ENCODE measurements at regions not wholly inside any gene's neighbourhood (a gene's known extent, or its start where the extent isn't known, plus 50 kb on each side); places are given as distances from the start of the nearest gene placed in this dataset.
"Not testable (repeated sequence)": the region's sequence is repeated elsewhere in the genome, so short reads cannot be mapped to it uniquely, and the experiment has no call there.

DNA sequence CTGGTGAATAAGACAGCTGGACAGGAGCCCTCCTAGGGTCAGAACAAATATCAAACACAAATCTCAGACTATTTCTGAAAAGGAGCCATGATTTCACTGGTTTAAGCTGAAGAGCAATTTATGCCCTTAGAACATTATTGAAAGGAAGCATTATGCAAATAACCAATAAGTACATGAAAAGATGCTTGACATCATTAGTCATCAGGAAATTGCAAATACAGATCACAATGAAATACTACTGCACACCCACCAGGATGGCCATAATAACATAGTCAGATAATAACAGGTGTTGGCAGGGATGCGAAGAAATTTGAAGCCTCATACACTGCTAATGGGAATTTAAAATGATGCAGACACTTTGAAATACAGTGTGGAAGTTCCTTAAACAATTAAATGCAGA is 176.4 kb upstream of the RAB6C start:
- no peak for DNase-seq (ENCODE audit: low spot score)

DNA sequence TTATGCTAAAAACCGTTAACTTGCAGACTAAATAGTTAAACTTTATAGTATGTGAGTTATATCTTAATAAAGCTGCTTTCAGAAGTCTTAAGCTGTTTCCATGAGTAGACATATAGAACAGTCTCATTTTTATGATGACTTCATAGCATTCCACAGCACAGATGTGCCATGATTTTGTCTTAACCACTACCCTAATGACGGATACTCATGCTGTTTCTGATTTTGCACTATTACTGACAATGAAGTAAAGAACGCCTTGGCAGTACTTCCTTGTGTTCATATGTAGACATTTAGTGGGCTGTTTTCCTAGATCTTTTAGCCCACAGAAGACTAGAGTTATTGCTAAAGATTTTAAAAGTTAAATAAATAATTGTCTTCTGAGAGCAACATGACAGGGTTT is 175.6 kb upstream of the RAB6C start:
- no peak for DNase-seq (ENCODE audit: low spot score)

DNA sequence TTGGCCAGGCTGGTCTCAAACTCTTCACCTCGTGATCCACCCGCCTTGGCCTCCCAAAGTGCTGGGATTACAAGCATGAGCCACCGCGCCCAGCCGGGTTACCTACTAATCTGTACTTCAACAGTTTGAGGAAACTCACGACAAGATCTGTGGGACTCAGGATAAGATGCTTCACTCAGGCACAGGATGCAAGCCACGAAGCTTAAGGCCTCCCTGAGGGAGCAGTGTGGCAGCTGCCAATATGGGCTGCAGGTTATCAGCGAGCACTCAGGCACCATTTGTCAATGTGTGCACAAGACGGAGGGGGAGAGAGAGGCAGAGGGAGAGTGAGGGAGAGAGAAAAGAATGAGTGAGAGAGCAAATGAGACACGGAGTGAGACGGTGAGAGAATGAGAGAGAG is 173.6 kb upstream of the RAB6C start:
- DNase-seq (ENCODE audit: low spot score), result no peak

DNA sequence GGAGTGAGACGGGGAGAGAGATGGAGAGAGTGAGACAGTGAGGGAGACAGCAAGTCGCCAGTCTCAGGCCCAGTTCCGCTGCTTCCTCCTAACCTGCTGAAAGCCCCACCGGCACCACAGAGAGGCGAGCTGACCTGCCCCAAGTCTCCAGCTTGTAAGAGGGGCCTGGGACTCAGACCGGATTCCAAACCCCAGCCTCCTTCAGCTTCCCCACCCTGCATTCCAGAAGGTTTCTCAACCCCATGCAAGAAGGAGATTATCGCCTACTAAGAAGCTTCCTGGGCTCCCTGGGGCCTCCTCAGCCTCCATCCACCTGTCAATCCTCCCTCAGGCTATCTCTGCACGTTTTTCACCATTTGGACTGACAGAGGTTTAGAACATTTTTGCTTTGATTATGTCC is 173.1 kb upstream of the RAB6C start:
- no peak for DNase-seq (ENCODE audit: low spot score)

DNA sequence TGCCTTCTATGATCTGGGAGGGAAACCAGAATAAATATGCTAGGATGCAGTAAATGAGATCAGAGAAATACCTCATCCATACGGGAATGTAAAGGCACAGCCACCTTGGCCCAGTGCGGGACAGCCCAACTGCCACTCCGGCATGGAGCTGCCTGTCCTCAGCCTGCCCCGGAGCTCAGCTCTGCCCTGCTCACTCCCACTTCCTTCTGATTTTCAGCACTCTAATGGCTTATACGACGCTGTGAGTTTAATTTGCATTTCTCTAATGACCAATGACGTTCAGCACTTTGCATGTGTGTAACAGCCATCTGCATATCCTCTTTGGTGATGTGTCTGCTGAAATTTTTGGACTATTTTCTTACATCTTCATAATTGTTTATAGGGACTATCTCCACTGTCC is 172.5 kb upstream of the RAB6C start:
- DNase-seq (ENCODE audit: low spot score), result no peak

DNA sequence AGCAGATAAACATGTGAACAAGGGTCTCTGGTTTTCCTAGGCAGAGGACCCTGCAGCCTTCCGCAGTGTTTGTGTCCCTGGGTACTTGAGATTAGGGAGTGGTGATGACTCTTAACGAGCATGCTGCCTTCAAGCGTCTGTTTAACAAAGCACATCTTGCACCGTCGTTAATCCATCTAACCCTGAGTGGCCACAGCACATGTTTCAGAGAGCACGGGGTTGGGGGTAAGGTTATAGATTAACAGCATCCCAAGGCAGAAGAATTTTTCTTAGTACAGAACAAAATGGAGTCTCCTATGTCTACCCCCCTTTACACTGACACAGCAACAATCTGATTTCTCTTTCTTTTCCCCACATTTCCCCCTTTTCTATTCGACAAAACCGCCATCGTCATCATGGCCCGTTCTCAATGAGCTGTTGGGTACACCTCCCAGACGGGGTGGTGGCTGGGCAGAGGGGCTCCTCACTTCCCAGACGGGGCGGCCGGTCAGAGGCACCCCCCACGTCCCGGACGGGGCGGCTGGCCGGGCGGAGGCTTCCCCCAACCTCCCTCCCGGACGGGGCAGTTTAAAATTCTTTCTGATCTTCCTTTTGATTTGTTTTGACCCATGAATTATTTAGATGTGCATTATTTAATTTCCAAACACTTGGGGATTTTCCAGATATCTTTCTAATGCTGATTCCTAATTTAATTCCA is 171.7 kb upstream of the RAB6C start:
- not testable (repeated sequence) for DNase-seq (ENCODE audit: low spot score)

DNA sequence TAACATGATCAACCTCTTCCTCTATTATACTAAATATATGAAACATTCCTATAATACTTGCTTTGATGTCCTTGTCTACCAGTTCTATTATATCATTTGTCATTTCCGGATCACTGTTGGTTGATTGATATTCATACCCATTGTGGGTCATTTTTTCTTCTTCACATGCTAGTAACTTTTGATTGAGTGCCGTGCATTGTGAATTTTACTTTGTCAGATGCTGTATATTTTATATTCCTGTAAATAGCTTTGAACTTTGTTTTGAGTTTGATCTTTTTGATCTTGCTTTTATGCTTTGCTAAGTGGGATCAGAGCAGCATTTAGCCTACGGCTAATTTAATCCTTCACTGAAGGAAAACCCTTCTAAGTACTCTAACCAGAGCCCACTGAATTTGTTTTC is 168.9 kb upstream of the RAB6C start:
- DNase-seq (ENCODE audit: low spot score), result no peak

DNA sequence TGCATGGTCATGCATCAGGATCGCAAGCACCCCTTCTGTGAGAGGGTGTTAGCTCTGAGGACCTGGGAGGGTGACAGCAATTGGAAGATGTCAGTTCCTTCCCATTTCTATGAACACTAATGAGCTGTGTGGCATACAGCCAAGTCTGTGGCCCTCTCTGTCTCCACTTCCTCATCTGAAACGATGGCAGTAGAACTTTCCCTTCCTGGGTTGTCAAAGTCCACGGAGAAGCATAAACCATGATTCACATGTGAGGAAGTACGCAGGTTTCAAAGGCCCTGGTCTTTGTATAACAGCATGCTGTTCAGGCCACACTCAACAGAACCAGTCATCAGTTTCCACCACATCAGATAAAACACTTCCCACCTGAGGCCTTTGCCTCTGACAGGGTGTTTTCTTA is 167.4 kb upstream of the RAB6C start:
- DNase-seq (ENCODE audit: low spot score), result peak; percentile 88

DNA sequence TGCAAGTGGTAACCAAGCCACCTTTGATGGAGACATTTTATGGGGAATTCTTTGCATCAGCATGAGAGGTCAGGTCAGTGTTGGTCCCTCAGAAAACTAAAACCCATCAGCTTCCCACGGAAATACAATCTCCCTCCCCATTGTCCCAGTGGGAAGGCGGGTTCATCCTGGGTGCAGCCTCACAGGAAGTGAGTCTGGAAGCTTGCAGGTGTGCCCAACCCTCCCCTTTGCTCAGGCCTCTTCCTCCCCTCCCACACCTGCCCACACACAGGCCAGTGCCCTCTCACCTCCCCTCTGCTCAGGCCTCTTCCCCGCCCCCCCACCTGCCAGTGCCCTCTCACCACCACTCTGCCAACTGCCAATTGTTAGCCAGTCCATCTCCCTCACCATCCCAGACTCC is 166.8 kb upstream of the RAB6C start:
- no peak for DNase-seq (ENCODE audit: low spot score)

DNA sequence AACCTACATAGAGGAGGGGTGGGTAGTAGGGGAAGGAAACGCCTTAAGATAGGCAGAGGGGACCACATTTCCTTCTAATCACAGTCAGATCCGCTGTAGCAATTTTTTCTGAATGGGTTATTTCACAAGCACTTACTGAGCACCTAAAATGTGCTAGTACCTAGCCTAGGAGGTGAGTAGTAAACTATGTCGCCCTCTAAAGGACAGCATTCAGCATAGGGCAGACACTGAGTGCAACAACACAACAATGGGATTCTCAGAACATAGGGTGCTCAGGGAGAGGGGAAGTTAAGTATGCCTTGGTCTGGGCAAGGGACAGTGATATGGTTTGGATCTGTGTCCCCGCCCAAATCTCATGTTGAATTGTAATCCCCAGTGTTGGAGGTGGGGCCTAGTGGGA is 166.1 kb upstream of the RAB6C start:
- DNase-seq (ENCODE audit: low spot score), result no peak

DNA sequence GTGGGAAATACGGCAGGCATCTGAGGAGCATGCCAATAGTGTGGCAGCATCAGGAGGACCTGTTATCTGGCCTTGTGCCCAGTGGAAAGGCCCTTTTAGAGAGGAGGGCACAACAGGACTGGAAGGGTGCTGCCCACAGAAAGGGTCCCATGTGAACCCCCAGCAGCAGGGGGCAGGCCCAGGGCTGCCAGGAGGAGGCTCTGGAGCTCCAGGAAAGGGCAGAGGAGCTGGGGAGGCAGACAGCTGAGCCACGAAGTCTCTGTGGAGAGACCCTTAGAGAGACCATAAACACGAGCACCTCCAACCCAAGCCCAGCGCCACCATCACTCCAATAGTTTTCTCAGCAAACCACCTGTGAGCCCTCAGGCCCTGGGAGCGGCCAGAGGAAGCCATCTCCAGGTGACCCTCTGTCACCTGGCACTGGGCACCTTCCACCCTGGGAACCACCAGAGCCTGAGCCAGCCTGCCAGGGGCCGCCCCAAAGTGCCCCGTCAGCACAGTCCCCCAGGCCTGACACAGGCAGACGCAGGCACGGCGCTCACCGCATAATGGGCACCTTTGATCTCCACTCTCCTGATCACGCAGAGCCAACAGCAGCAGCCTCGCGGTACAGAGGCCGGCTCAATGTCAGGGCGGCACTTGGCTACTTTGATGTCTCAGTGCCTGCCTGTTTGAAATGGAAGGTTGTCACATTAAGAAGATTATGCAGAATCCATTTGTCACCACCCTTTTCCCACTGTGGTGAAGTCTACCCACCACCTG is 162.5 kb upstream of the RAB6C start:
- no peak for DNase-seq (ENCODE audit: low spot score)

DNA sequence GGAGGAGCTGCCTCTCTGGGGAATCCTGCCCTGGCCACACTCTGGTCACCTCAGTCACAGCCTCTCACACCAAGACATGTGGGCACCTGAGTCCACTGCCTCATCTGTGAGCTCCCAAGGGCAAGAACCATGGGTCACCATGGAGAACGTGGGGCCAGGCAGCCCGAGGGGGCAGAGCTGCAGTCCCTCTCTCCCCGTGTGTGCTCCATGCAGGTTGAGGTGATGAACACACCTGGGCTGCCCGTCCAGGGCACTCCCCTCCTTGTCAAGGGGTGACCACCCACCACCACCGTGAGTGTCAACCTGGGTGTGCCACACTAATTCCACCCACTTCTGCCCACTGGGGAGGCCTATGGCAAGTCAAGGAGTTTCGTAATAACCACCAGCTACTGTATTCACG is 159.6 kb upstream of the RAB6C start:
- no peak for DNase-seq (ENCODE audit: low spot score)

DNA sequence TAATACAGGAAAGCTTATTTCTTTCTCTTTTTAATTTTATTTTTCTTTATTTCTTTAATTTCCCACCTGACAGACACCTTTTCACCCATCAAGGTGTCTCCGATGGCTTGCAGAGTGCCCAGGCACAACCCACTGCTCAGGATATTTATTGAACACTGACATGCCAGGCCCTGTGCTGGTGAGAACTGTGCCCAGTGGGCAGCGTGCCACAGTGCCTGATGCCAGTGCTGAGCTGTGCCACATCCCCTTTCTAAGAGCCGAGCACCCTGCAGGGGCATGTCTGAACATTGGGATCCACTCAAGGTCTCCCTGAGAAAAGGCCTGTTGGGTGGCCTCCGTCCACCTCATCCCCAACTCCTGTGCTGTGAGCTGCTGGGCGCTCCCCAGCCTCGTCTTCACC is 158.6 kb upstream of the RAB6C start:
- DNase-seq (ENCODE audit: low spot score), result no peak

DNA sequence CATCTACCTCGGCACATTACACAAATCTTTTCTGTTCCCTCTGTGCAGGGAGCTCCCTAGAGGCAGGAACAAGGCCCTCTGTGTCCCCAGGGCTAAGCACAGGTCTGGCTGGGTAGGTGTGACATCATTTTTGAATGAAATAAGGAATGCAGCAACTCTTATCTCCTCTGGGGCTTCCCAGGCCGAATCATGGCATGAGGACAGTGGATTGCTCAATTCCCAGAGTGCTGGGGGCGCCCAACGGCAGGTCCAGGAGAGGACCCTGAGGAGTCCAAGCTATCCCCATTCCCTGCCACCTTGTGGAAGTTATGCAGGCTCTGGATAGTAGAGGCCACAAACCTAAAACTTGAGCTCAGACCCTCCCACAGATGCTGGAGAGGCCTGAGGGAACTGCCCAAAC is 158.0 kb upstream of the RAB6C start:
- no peak for DNase-seq (ENCODE audit: low spot score)

DNA sequence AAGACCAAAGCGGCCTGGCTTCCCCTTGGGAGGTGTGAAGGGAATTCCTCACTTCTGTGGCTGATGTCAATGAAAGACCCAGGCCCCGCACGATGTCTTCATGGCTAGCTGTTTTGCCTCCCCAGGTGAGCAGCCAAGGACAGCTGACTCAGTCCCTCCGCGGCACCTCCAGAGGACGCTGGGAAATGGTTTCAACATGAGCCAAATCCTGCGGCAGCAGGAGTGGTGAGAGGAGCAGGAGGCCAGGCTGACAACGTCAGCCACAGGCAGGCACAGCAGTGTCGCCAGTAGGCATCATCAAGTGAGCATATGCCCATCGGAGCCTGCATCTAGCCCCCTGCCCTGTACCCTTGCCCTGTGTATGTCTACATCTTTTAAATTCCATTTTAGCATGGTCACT is 156.4 kb upstream of the RAB6C start:
- no peak for DNase-seq (ENCODE audit: low spot score)

DNA sequence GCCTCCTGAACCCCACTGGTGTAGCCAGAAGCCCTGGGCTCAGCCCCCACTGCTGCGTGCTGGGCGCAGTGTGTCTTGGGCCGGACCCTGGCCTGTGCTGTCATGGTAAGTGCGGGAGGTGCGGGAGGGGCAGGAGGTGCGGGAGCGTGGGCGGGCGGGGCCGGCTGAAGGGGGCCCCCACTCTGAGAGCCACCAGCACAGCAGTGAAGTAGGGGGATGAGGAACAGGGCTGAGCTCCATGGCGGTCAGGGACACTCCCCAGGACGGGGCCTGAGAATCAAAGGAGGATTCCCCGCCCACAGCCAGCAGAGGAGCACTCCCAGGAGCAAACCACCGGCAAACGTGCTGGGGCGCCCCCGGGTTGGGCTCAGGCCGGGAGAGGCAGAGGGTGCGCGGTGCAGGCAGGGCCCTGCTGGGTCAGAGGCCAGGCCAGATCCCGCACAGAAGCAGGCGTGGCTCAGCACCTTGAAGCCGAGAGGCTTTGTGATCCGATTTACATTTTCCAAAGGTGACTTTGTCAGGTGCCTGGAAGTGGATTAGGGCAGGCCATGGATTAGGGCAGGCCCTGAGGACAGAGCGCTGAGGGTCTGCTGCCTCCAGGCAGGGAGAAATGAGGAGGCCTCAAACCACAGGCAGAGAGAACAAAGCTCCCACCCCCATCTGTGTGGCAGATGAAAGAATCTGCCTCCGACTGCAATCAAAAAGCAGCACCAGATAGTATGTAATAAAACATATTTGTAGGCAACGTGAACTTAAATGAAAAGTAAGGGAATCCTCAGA is 152.0 kb upstream of the RAB6C start:
- DNase-seq (ENCODE audit: low spot score), result no peak

DNA sequence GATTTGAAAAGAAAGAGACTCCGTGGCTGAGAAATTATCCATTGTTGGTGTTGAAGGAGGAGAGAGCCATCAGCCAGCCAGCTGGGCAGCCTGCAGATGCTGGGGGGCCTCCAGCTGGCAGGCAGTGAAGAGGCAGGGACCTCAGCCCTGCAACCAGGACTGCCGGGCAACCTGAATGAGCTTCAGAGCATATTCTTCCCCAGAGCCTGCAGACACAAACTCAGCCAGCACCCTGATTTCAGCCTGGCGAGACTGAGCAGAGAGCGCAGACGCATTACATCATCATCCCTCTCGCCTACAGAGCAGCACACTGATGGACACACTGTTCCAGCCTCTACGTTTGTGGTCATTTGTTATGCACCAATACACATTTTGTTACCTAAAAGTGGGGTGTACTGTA is 150.7 kb upstream of the RAB6C start:
- DNase-seq (ENCODE audit: low spot score), result no peak

DNA sequence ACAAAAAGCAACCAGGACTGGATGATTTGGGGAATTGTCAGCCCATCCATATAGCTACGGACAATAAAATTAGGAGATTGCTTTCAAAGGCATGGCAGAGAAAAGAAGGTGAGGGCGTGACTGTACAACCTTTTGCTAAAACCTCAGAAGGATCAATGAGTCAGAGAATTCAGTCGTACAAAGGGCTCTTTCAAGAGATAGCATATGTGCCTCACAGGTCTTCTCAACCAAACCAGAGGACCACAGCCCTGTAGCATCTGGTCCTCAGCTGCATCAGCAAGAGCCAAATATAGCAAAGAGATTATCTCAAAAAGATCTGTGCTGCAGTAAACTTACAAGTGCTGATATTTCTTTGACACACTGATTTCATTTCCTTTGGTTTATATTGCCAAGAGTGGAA is 149.9 kb upstream of the RAB6C start:
- DNase-seq (ENCODE audit: low spot score), result no peak

DNA sequence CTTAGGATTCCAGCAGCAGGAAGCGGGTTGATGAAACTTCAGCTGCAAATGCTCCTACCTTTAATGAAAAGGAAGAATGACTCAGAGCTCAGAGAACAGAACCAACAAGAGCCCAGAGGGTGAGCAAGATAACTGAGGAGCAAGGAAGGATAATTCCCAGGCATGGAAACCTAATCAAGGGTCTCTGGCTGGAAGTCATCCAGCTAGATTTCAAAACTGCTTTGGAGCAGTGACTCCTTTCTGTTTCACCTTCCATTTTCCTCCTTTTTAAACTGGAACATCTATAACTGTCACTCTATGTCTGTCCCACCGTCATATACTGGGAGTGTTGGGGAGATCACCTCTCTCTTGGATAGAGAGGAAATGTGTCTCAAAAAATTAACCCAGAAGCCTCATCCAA is 148.4 kb upstream of the RAB6C start:
- DNase-seq (ENCODE audit: low spot score), result no peak

DNA sequence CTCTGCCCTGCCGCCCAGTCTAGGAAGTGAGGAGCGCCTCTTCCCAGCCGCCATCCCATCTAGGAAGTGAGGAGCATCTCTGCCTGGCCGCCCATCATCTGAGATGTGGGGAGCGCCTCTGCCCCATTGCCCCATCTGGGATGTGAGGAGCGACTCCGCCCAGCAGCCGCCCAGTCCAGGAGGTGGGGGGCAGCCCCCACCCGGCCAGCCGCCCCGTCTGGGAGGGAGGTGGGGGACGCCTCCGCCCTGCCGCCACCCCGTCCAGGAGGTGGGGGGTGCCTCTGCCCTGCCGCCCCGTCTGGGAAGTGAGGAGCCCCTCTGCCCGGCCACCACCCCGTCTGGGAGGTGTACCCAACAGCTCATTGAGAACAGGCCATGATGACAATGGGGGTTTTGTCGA is 146.0 kb upstream of the RAB6C start:
- DNase-seq (ENCODE audit: low spot score), result not testable (repeated sequence)

DNA sequence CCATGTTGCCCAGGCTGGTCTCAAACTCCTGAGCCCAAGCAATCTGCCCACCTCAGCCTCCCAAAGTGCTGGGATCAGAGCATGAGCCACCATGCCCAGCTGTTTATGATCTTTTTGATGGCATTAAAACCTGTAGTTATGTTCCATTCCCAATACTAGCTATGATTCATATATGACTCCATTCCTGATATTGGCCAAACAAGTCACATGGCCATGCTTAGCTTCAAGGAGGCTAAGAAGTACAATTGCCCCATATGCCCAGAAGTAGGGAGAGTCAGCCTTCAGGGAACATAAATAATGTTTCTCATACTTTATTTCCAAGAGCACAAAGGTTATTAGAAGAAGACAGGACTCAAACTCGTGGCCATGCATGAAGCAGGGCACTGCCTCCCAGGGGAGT is 132.4 kb upstream of the RAB6C start:
- DNase-seq (ENCODE audit: low spot score), result no peak

DNA sequence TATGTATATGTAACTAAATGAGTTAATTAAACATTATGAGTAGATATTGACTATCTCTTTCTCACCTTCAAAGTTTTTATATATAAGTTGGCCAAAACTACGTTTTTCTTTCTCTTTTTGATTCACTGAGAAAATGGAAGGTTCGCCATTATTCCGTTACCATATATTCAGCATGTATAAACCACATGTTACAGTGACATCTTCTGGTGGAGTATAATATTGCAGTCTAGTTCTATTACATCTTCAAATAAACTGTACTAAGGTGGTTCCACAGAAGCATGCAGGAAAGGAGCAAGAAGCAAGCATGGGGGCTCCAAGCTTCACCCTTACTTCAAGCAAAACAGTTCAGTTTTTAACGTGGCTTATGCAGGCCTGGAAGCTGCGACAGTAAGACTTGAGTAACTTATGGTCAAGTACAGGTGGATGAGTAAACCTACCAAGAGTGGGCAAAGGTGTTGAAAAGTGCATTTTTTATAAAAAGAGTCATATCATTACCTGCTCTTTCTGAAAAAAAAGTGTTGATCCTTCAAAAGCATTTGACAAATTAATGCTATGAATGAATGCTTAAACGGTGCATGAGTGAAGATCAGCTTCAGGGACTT is 129.8 kb upstream of the RAB6C start:
- DNase-seq (ENCODE audit: low spot score), result peak; percentile 87
